Common myeloid progenitor, CD34-positive (primary cell): ENCODE measurements at regions not wholly inside any gene's neighbourhood (a gene's known extent, or its start where the extent isn't known, plus 50 kb on each side); places are given as distances from the start of the nearest gene placed in this dataset.

Source experiments
- CTCF ChIA-PET: fragments of 350-600 bp; sonication (Branson Sonifier 250); formaldehyde crosslinking; loops from one replicate; lab custom pipeline; 2021; ENCODE audit warnings: antibody characterized with exemption; lab: Charles Lee
- POLR2A ChIA-PET: fragments of 350-600 bp; sonication (Branson Sonifier 250); formaldehyde crosslinking; loops from one replicate; lab custom pipeline; 2021; ENCODE audit warnings: antibody characterized with exemption; lab: Charles Lee
- DNase-seq, 3 donors: peaks; one replicate each; pipeline versions ENCODE4 v3.0.0 to v3.0.0-alpha.2; 2013
- H3K27ac ChIP-seq, 2 experiments: 1 replicate in 1 of 2; 2 replicates in 1 of 2; pipeline ENCODE4 v1.7.0; 2013; ENCODE audit warnings: inconsistent platforms in 2 of 2, low read length in 2 of 2, mild to moderate bottlenecking in 2 of 2, low read depth in 1 of 2, moderate library complexity in 1 of 2; ENCODE audit not compliant: severe bottlenecking in 2 of 2, insufficient read depth in 1 of 2, poor library complexity in 1 of 2
- H3K27me3 ChIP-seq, 5 experiments: replicated peaks in 2 of 5; 1 replicate in 3 of 5; 2 replicates in 2 of 5; pipeline versions ENCODE4 v1.6.1 to v1.7.0; 2013; ENCODE audit warnings: low read length in 4 of 5, mild to moderate bottlenecking in 2 of 5, moderate library complexity in 2 of 5, inconsistent platforms in 1 of 5; ENCODE audit not compliant: insufficient read depth in 5 of 5, control insufficient read depth in 4 of 5
- H3K36me3 ChIP-seq, 4 experiments: 1 replicate in 2 of 4; 2 replicates in 2 of 4; pipeline versions ENCODE4 v1.6.1 to v1.7.0; 2013; ENCODE audit warnings: low read length in 3 of 4, control low read depth in 1 of 4, mild to moderate bottlenecking in 1 of 4; ENCODE audit not compliant: control insufficient read depth in 4 of 4, insufficient read depth in 4 of 4
- H3K4me1 ChIP-seq, 4 experiments: 1 replicate in 3 of 4; 2 replicates in 1 of 4; pipeline versions ENCODE4 v1.6.1 to v1.7.1; 2013; ENCODE audit warnings: low read length in 3 of 4, mild to moderate bottlenecking in 3 of 4, control low read depth in 1 of 4, inconsistent platforms in 1 of 4, moderate library complexity in 1 of 4; ENCODE audit not compliant: control insufficient read depth in 4 of 4, insufficient read depth in 4 of 4; ENCODE audit errors: control extremely low read depth in 1 of 4
- H3K4me3 ChIP-seq, 7 experiments: 1 replicate in 4 of 7; 2 replicates in 3 of 7; pipeline versions ENCODE4 v1.5.1 to v1.7.0; 2013; ENCODE audit warnings: mild to moderate bottlenecking in 7 of 7, low read length in 6 of 7, moderate library complexity in 6 of 7, inconsistent platforms in 2 of 7, low read depth in 2 of 7, control low read depth in 1 of 7; ENCODE audit not compliant: insufficient read depth in 4 of 7, control insufficient read depth in 1 of 7; ENCODE audit errors: extremely low read depth in 1 of 7
- H3K9me3 ChIP-seq, 5 experiments: 1 replicate in 4 of 5; 2 replicates in 1 of 5; pipeline versions ENCODE4 v1.6.1 to v1.7.1; 2013; ENCODE audit warnings: low read length in 4 of 5, mild to moderate bottlenecking in 2 of 5, inconsistent platforms in 1 of 5, low read depth in 1 of 5, moderate library complexity in 1 of 5; ENCODE audit not compliant: control insufficient read depth in 4 of 5, insufficient read depth in 2 of 5; ENCODE audit errors: control extremely low read depth in 1 of 5
- WGBS: methylation state at CpG from one replicate; pipeline ENCODE4 v1.1.5; 2013; ENCODE audit not compliant: insufficient coverage; 5-methylcytosine and 5-hydroxymethylcytosine counted together

DNA sequence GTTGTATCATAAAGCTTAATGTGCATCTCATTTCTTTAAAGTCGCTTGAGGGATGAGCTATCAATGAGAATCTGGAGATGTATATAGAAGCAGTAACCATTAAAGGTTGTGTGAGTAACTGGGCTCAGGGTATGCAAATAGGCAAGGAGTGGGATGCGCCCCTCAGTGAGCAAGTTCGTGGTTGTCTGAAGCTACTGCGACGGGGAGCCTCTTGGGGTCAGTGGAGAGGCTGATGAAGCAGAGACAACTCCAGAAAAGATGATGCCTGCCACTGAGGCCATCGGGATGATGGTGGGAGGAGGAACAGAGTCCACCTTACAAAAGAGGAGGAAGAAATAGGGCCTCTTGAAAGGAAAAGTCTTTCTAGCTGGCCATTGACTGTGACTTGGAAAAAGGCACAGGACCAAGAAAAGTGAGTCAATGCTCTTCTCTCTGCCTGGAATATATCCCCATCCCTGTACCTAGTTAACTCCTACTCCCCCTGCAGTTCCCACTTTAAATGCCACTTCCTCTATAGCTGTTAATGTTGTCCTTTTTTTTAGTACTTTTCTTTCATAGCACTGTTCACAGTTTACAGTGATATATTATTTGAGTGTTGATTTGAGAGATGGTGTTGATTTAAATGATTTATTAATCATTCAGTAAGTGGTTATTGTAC, 51.4 kb upstream of the LSM6 start:
- no peak for DNase-seq
- Histone ChIP-seq H3K4me1 (no peaks in the 10 kb centered on the region), H3K27me3 (peaks cover 0 to 5% (median 0%) of the 10 kb centered on the region in 5 experiments), H3K36me3 (no peaks in the 10 kb centered on the region), H3K4me3 (no peak overlapping the region), H3K9me3 (peaks cover 0 to 4% (median 0%) of the 10 kb centered on the region in 5 experiments), H3K27ac (no peak overlapping the region)
- CTCF ChIA-PET = no interaction called here
- POLR2A ChIA-PET = no interaction called here
- 76% methylated on average over 6 of the region's 6 CpGs for WGBS

- no peaks in the 10 kb centered on the region for H3K36me3 ChIP-seq
- H3K27ac ChIP-seq = no peak overlapping the region
- whole genome bisulfite sequencing = no CpG with 5 or more reads among the region's 1 CpG
- no peaks in the 10 kb centered on the region for H3K4me1 ChIP-seq
- no peak for DNase-seq
- peaks cover 0 to 5% (median 0%) of the 10 kb centered on the region in 5 experiments for H3K27me3 ChIP-seq
- H3K4me3 ChIP-seq = no peak overlapping the region
- CTCF ChIA-PET = no interaction called here
- POLR2A ChIA-PET = no interaction called here
- peaks cover 0 to 4% (median 0%) of the 10 kb centered on the region in 5 experiments for H3K9me3 ChIP-seq
Observed at GRCh38 chr4:146123231-146123630, 52.3 kb upstream of the LSM6 start.

GRCh38 chr4:146122398-146122797, 53.1 kb upstream of the LSM6 start:
- Histone ChIP-seq H3K36me3 (no peaks in the 10 kb centered on the region), H3K27me3 (peaks cover 0 to 5% (median 0%) of the 10 kb centered on the region in 5 experiments), H3K9me3 (peaks cover 0 to 7% (median 0%) of the 10 kb centered on the region in 5 experiments), H3K4me1 (no peaks in the 10 kb centered on the region), H3K27ac (no peak overlapping the region), H3K4me3 (no peak overlapping the region)
- ChIA-PET POLR2A (no interaction called here), CTCF (interaction anchor here (0.9 to 1.3 kb wide), 2 partner anchors 11 to 32 kb away, joined by 3 read pairs; no protein-coding TSS in a partner anchor)
- WGBS = 96% methylated on average over 5 of the region's 6 CpGs
- no peak for DNase-seq

- Histone ChIP-seq H3K4me3 (no peak overlapping the region), H3K9me3 (peaks cover 0 to 7% (median 0%) of the 10 kb centered on the region in 5 experiments), H3K27ac (no peak overlapping the region), H3K36me3 (no peaks in the 10 kb centered on the region), H3K4me1 (no peaks in the 10 kb centered on the region), H3K27me3 (peaks cover 0 to 5% (median 0%) of the 10 kb centered on the region in 5 experiments)
- no peak for DNase-seq
- 95% methylated on average over 3 of the region's 3 CpGs for WGBS
- POLR2A ChIA-PET = no interaction called here
- CTCF ChIA-PET = interaction anchor here (0.9 to 1.3 kb wide), 2 partner anchors 10 to 32 kb away, joined by 3 read pairs; no protein-coding TSS in a partner anchor
Observed at GRCh38 chr4:146121757-146122156, 53.8 kb upstream of the LSM6 start.

DNA sequence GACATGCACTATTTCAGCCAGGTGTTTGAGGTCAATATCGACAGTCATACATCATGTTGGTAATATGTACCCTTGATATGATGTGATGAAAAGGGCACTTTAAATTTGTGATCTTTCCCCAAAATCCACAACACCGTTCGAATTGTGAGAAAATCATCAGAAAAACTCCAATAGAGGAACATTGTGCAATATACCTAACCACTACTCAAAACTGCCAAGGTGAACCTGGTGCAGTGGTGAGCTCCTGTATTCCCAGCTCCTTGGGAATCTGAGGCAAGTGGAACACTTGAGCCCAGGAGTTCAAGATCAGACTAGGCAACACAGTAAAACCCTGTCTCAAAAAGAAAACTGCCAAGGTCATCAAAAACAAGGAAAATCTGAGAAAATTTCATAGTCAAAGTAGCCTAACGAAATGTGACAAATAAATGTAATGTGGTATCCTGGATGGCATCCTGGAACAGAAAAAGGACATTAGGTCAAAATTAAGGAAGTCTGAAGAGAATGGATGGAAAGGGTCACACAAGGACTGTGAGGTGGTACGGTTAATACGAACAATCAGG, 55.6 kb upstream of the LSM6 start:
- Histone ChIP-seq H3K9me3 (peaks cover 0 to 3% (median 0%) of the 10 kb centered on the region in 5 experiments), H3K27me3 (peaks cover 0 to 5% (median 0%) of the 10 kb centered on the region in 5 experiments), H3K36me3 (no peaks in the 10 kb centered on the region), H3K4me3 (no peak overlapping the region), H3K27ac (no peak overlapping the region), H3K4me1 (no peaks in the 10 kb centered on the region)
- CTCF ChIA-PET = no interaction called here
- POLR2A ChIA-PET = no interaction called here
- 100% methylated on average over 1 of the region's 6 CpGs for WGBS
- DNase-seq = no peak

GRCh38 chr4:146114066-146114465, 61.5 kb upstream of the LSM6 start:
- CTCF ChIA-PET = no interaction called here
- H3K27me3 ChIP-seq = no peaks in the 10 kb centered on the region
- peaks cover 0 to 3% (median 0%) of the 10 kb centered on the region in 4 experiments for H3K4me1 ChIP-seq
- no peak overlapping the region for H3K4me3 ChIP-seq
- no peak overlapping the region for H3K27ac ChIP-seq
- no peaks in the 10 kb centered on the region for H3K36me3 ChIP-seq
- DNase-seq = no peak
- WGBS = 97% methylated on average over 7 of the region's 8 CpGs
- H3K9me3 ChIP-seq = peaks cover 0 to 3% (median 0%) of the 10 kb centered on the region in 5 experiments
- POLR2A ChIA-PET = no interaction called here

DNA sequence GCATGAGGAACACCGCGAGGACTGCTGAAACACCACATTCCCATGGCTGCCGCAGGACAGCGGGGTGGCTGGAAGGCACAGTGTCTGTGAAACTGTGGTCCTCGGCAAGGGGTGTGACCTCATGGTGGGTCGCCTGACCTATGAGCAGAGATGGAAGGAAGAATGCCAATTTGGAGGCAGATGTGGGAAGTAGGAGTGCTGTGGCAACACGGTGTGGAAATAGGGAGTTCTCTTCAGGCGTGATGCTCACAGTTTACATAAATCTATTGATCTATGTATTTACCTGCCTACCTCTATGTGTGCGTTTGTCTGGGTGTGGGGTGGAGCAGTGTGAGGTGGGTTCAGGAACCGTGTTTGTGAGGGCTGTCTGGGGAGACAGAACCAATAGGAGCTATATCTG, 62.3 kb upstream of the LSM6 start:
- DNase-seq = no peak
- WGBS = 100% methylated on average over 7 of the region's 10 CpGs
- Histone ChIP-seq H3K9me3 (peaks cover 0 to 3% (median 0%) of the 10 kb centered on the region in 5 experiments), H3K36me3 (no peaks in the 10 kb centered on the region), H3K4me3 (no peak overlapping the region), H3K27ac (no peak overlapping the region), H3K4me1 (peaks cover 0 to 3% (median 0%) of the 10 kb centered on the region in 4 experiments), H3K27me3 (no peaks in the 10 kb centered on the region)
- POLR2A ChIA-PET = no interaction called here
- CTCF ChIA-PET = no interaction called here
